Neural crest cell (in vitro differentiated cells): ENCODE measurements at regions not wholly inside any gene's neighbourhood (a gene's known extent, or its start where the extent isn't known, plus 50 kb on each side); places are given as distances from the start of the nearest gene placed in this dataset.

Experiments used
- DNase-seq: peaks from one replicate; pipeline ENCODE4 v3.0.0; 2021; ENCODE audit warnings: low read depth, mixed read lengths, low spot score
- H3K27ac Mint-ChIP-seq: one replicate; pipeline ENCODE4 v1.8.0; 2021; ENCODE audit warnings: mild to moderate bottlenecking, mixed read lengths; ENCODE audit not compliant: unreplicated experiment
- H3K27me3 Mint-ChIP-seq: 2 replicates; pipeline ENCODE4 v1.8.0; 2021; ENCODE audit warnings: low read depth, mild to moderate bottlenecking, mixed read lengths
- H3K36me3 Mint-ChIP-seq: 2 replicates; pipeline ENCODE4 v1.8.0; 2021; ENCODE audit warnings: low read depth, mild to moderate bottlenecking, mixed read lengths
- H3K4me1 Mint-ChIP-seq: 2 replicates; pipeline ENCODE4 v1.8.0; 2021; ENCODE audit warnings: mixed read lengths
- H3K4me3 Mint-ChIP-seq: one replicate; pipeline ENCODE4 v1.8.0; 2021; ENCODE audit warnings: mild to moderate bottlenecking, mixed read lengths
- H3K9me3 Mint-ChIP-seq: 2 replicates; pipeline ENCODE4 v1.8.0; 2021; ENCODE audit warnings: mixed read lengths
- CTCF ChIP-seq: fragments of 200-600 bp; sonication (generic); conservative IDR thresholded peaks from 2 replicates; pipeline ENCODE4 v1.5.0; 2021; ENCODE audit warnings: antibody characterized with exemption, mild to moderate bottlenecking

GRCh38 chr21:15199414-15200383, 134.9 kb upstream of the NRIP1 start:
- Mint-ChIP-seq H3K4me3 (no peak overlapping the region), H3K4me1 (peaks cover 31% of the 10 kb centered on the region), H3K27ac (no peak overlapping the region), H3K9me3 (no peaks in the 10 kb centered on the region), H3K27me3 (no peaks in the 10 kb centered on the region), H3K36me3 (no peaks in the 10 kb centered on the region)
- DNase-seq = no peak
- TF ChIP-seq CTCF = no peak

- H3K36me3 Mint-ChIP-seq = no peaks in the 10 kb centered on the region
- TF ChIP-seq CTCF = no peak
- peaks cover 27% of the 10 kb centered on the region for H3K4me1 Mint-ChIP-seq
- DNase-seq = no peak
- peaks cover 6% of the 10 kb centered on the region for H3K9me3 Mint-ChIP-seq
- no peaks in the 10 kb centered on the region for H3K27me3 Mint-ChIP-seq
- H3K4me3 Mint-ChIP-seq = no peak overlapping the region
- H3K27ac Mint-ChIP-seq = no peak overlapping the region
Observed at GRCh38 chr21:15203740-15204139, 138.9 kb upstream of the NRIP1 start.

GRCh38 chr21:15204140-15204969, 139.6 kb upstream of the NRIP1 start:
- no peak overlapping the region for H3K27ac Mint-ChIP-seq

GRCh38 chr21:15204970-15205286, 140.1 kb upstream of the NRIP1 start:
- H3K27ac Mint-ChIP-seq = no peak overlapping the region
- peaks cover 6% of the 10 kb centered on the region for H3K9me3 Mint-ChIP-seq
- no peak for TF ChIP-seq CTCF
- no peak overlapping the region for H3K4me3 Mint-ChIP-seq
- no peaks in the 10 kb centered on the region for H3K27me3 Mint-ChIP-seq
- H3K4me1 Mint-ChIP-seq = peaks cover 38% of the 10 kb centered on the region
- DNase-seq = no peak
- no peaks in the 10 kb centered on the region for H3K36me3 Mint-ChIP-seq

More at GRCh38 chr21:15204140-15204969, 139.6 kb upstream of the NRIP1 start:
- Mint-ChIP-seq H3K9me3 (peaks cover 6% of the 10 kb centered on the region), H3K27me3 (no peaks in the 10 kb centered on the region), H3K4me1 (peaks cover 32% of the 10 kb centered on the region), H3K36me3 (no peaks in the 10 kb centered on the region), H3K4me3 (no peak overlapping the region)
- no peak for DNase-seq
- no peak for TF ChIP-seq CTCF

GRCh38 chr21:15206514-15206913, 141.7 kb upstream of the NRIP1 start:
- no peaks in the 10 kb centered on the region for H3K36me3 Mint-ChIP-seq
- peaks cover 52% of the 10 kb centered on the region for H3K4me1 Mint-ChIP-seq
- H3K27me3 Mint-ChIP-seq = no peaks in the 10 kb centered on the region
- TF ChIP-seq CTCF = no peak
- H3K27ac Mint-ChIP-seq = no peak overlapping the region
- peaks cover 6% of the 10 kb centered on the region for H3K9me3 Mint-ChIP-seq
- no peak for DNase-seq
- H3K4me3 Mint-ChIP-seq = no peak overlapping the region
